Neural cell (in vitro differentiated cells): ENCODE measurements at regions not wholly inside any gene's neighbourhood (a gene's known extent, or its start where the extent isn't known, plus 50 kb on each side); places are given as distances from the start of the nearest gene placed in this dataset.

ENCODE experiments used
- H2AFZ ChIP-seq: fragments of 200-600, 300-800 bp; sonication (generic), shearing (Covaris generic); 2 replicates; pipeline ENCODE4 v1.6.0; 2014; ENCODE audit warnings: low read depth, mild to moderate bottlenecking, antibody characterized with exemption, low read length, moderate library complexity
- H3F3A ChIP-seq: fragments of 200-600 bp; shearing (Covaris generic); 2 replicates; pipeline ENCODE4 v1.6.1; 2016; ENCODE audit warnings: mild to moderate bottlenecking, moderate library complexity, mixed read lengths, antibody characterized with exemption, low read length; ENCODE audit not compliant: insufficient read depth, poor library complexity, severe bottlenecking
- H3K27ac ChIP-seq: fragments of 200-600, 300-800 bp; sonication (generic), shearing (Covaris generic); 2 replicates; pipeline ENCODE4 v1.5.1; 2014; ENCODE audit warnings: mild to moderate bottlenecking, low read length, moderate library complexity
- H3K27me3 ChIP-seq: fragments of 300-800, 200-600 bp; sonication (generic), shearing (Covaris generic); 2 replicates; pipeline ENCODE4 v1.6.0; 2014; ENCODE audit warnings: mild to moderate bottlenecking, low read depth, low read length, moderate library complexity; ENCODE audit not compliant: insufficient read depth
- H3K36me3 ChIP-seq: fragments of 300-800, 200-600 bp; sonication (generic), shearing (Covaris generic); 2 replicates; pipeline ENCODE4 v1.5.1; 2014; ENCODE audit warnings: mild to moderate bottlenecking, antibody characterized with exemption, low read length, moderate library complexity; ENCODE audit not compliant: insufficient read depth
- H3K4me2 ChIP-seq: fragments of 300-800, 200-600 bp; sonication (generic), shearing (Covaris generic); 2 replicates; pipeline ENCODE4 v1.6.0; 2014; ENCODE audit warnings: mild to moderate bottlenecking, low read length
- H3K4me3 ChIP-seq: fragments of 300-800, 200-600 bp; sonication (generic), shearing (Covaris generic); 2 replicates; pipeline ENCODE4 v1.5.1; 2014; ENCODE audit warnings: mild to moderate bottlenecking, low read length, moderate library complexity
- H3K79me2 ChIP-seq: fragments of 200-600 bp; shearing (Covaris generic); replicated peaks from 2 replicates; pipeline ENCODE4 v1.6.0; 2014; ENCODE audit warnings: mild to moderate bottlenecking, low read length, moderate library complexity; ENCODE audit not compliant: insufficient read depth
- H3K9ac ChIP-seq: fragments of 300-800, 200-600 bp; sonication (generic), shearing (Covaris generic); 2 replicates; pipeline ENCODE4 v1.6.1; 2016; ENCODE audit warnings: mild to moderate bottlenecking, low read length, mixed read lengths
- H3K9me2 ChIP-seq: fragments of 200-600 bp; shearing (Covaris generic); 2 replicates; pipeline ENCODE4 v1.6.1; 2016; ENCODE audit warnings: mild to moderate bottlenecking, low read length, mixed read lengths; ENCODE audit not compliant: insufficient read depth
- H3K9me3 ChIP-seq: fragments of 200-600, 300-800 bp; sonication (generic), shearing (Covaris generic); 2 replicates; pipeline ENCODE4 v1.6.1; 2016; ENCODE audit warnings: mild to moderate bottlenecking, mixed run types, low read length, moderate library complexity, mixed read lengths
- H4K20me1 ChIP-seq: fragments of 200-600 bp; shearing (Covaris generic); 2 replicates; pipeline ENCODE4 v1.6.1; 2016; ENCODE audit warnings: mild to moderate bottlenecking, mixed run types; ENCODE audit not compliant: insufficient read depth
- CTCF ChIP-seq: fragments of 450-650 bp; IDR thresholded peaks from 2 replicates; pipeline ENCODE4 v1.5.1; 2014; ENCODE audit warnings: antibody characterized with exemption, mild to moderate bottlenecking, moderate library complexity; ENCODE audit not compliant: poor library complexity, severe bottlenecking
- EP300 ChIP-seq: fragments of 450-650 bp; conservative IDR thresholded peaks from 2 replicates; pipeline ENCODE4 v1.6.1; 2014; ENCODE audit warnings: antibody characterized with exemption, mild to moderate bottlenecking, moderate library complexity; ENCODE audit not compliant: poor library complexity, severe bottlenecking
- EZH2 ChIP-seq: fragments of 200-600, 300-800 bp; shearing (Covaris generic), sonication (generic); IDR thresholded peaks from 2 replicates; pipeline ENCODE4 v1.6.1; 2014; ENCODE audit warnings: antibody characterized with exemption, low read length, borderline replicate concordance, mild to moderate bottlenecking; ENCODE audit not compliant: insufficient read depth, poor library complexity, severe bottlenecking
- MXI1 ChIP-seq: fragments of 450-650 bp; conservative IDR thresholded peaks from 2 replicates; pipeline ENCODE4 v1.6.1; 2014; ENCODE audit warnings: antibody characterized with exemption, mild to moderate bottlenecking; ENCODE audit not compliant: poor library complexity, severe bottlenecking
- POLR2AphosphoS5 ChIP-seq: IDR thresholded peaks from 2 replicates; pipeline ENCODE4 v1.6.1; 2012
- RAD21 ChIP-seq: fragments of 450-650 bp; conservative IDR thresholded peaks from 2 replicates; pipeline ENCODE4 v1.6.1; 2014; ENCODE audit warnings: antibody characterized with exemption, mild to moderate bottlenecking, moderate library complexity
- REST ChIP-seq: IDR thresholded peaks from 2 replicates; pipeline ENCODE4 v1.6.1; 2012; ENCODE audit warnings: borderline replicate concordance
- SMC3 ChIP-seq: fragments of 450-650 bp; conservative IDR thresholded peaks from 2 replicates; pipeline ENCODE4 v1.6.1; 2014; ENCODE audit warnings: antibody characterized with exemption, mild to moderate bottlenecking, moderate library complexity; ENCODE audit not compliant: poor library complexity
- TAF1 ChIP-seq: IDR thresholded peaks from 2 replicates; pipeline ENCODE4 v1.6.1; 2012; ENCODE audit warnings: low read depth

DNA sequence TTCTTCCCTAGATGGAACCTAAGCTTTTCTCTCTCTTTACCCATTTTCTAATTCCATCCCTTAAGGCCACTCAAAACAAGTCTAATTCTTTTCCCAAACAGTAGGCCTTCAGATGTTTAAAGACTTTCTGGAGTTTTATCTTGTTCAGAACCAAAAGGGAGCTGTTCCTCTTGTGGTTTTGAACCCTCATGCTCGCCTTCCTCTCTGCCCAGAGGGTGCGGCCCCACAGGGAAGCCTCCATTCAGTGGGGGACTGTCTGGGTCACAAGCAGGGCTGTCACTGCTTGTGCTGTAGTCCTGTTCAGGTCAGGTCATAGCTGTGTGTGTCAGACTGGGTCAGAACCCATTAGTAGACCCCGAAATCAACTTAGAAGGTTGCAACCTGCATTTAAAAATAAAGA lies 56.5 kb downstream of the TET3 start:
- Histone ChIP-seq H3K79me2 (peaks cover 75% of the 10 kb centered on the region), H4K20me1 (peaks cover 16% of the 10 kb centered on the region)
- TF ChIP-seq MXI1 = no peak
- TF ChIP-seq POLR2AphosphoS5 = no peak
- TF ChIP-seq REST = no peak
- TF ChIP-seq EZH2 = no peak
- no peak for TF ChIP-seq RAD21
- TF ChIP-seq SMC3 = no peak
- no peak for TF ChIP-seq TAF1
- TF ChIP-seq EP300 = no peak
- no peak for TF ChIP-seq CTCF

GRCh38 chr2:74041726-74042125 lies 57.0 kb downstream of the TET3 start:
- Histone ChIP-seq H3K79me2 (peaks cover 70% of the 10 kb centered on the region), H3K9ac (no peak overlapping the region), H3K9me3 (no peaks in the 10 kb centered on the region), H3K36me3 (no peaks in the 10 kb centered on the region), H3F3A (no peaks in the 10 kb centered on the region), H2AFZ (no peak overlapping the region), H3K4me3 (no peak overlapping the region), H3K27ac (no peak overlapping the region), H3K27me3 (no peaks in the 10 kb centered on the region), H3K9me2 (no peaks in the 10 kb centered on the region), H3K4me2 (no peak overlapping the region), H4K20me1 (peaks cover 16% of the 10 kb centered on the region)
- no peak for TF ChIP-seq SMC3
- TF ChIP-seq POLR2AphosphoS5 = no peak
- no peak for TF ChIP-seq TAF1
- TF ChIP-seq CTCF = no peak
- no peak for TF ChIP-seq EZH2
- no peak for TF ChIP-seq REST

More for the DNA sequence above, 56.5 kb downstream of the TET3 start:
- Histone ChIP-seq H3K27me3 (no peaks in the 10 kb centered on the region), H3K27ac (no peak overlapping the region), H3K9me3 (no peaks in the 10 kb centered on the region), H3K9me2 (no peaks in the 10 kb centered on the region), H2AFZ (no peak overlapping the region), H3K4me3 (no peak overlapping the region), H3K36me3 (no peaks in the 10 kb centered on the region), H3F3A (no peaks in the 10 kb centered on the region), H3K9ac (no peak overlapping the region), H3K4me2 (no peak overlapping the region)
